GM12878 (cell line): ENCODE measurements at regions not wholly inside any gene's neighbourhood (a gene's known extent, or its start where the extent isn't known, plus 50 kb on each side); places are given as distances from the start of the nearest gene placed in this dataset.

ENCODE experiments used
- ATAC-seq: fragments of 200-7000 bp; cut with Tn5 transposase; 3 replicates; pipeline ENCODE4 v1.9.1; 2020; ENCODE audit warnings: mild to moderate bottlenecking, moderate library complexity
- BruUV-seq: library from RNA; stranded (reverse); fragments of 400-500 nt; replicated peaks from 2 replicates; lab custom pipeline; 2021; lab: Mats Ljungman, UMichigan
- CTCF ChIA-PET: fragments of 300-600 bp; sonication (Branson Sonifier 250); formaldehyde crosslinking; extraction: SDS; loops from one replicate; lab custom pipeline; 2021; ENCODE audit warnings: inconsistent platforms; lab: Yijun Ruan, JAX
- POLR2A ChIA-PET: fragments of 350-600 bp; formaldehyde crosslinking; extraction: SDS; loops from one replicate; lab custom pipeline; 2021; ENCODE audit warnings: inconsistent platforms; lab: Charles Lee
- RAD21 ChIA-PET: fragments of 300-600 bp; sonication (Branson Sonifier 250); formaldehyde crosslinking; loops from one replicate; lab custom pipeline; 2023; ENCODE audit warnings: antibody characterized with exemption; ENCODE audit not compliant: unreplicated experiment; lab: Charles Lee
- SMC1A ChIA-PET: fragments of 300-600 bp; sonication (Branson Sonifier 250); formaldehyde crosslinking; loops from one replicate; lab custom pipeline; 2023; ENCODE audit not compliant: unreplicated experiment, uncharacterized antibody; lab: Charles Lee
- DNase-seq: peaks from one replicate; pipeline ENCODE4 v3.0.0-alpha.2; 2011; ENCODE audit warnings: low read depth, low spot score
- FAIRE-seq: peaks from 3 replicates; lab custom pipeline; 2011; peaks lifted over from hg19 to GRCh38; lab: Jason Lieb, UNC
- H2AFZ ChIP-seq: 2 replicates; pipeline ENCODE4 v1.6.0; 2011; ENCODE audit warnings: low read depth, low read length, control low read depth; ENCODE audit not compliant: control insufficient read depth
- H3K27ac ChIP-seq: 2 replicates; pipeline ENCODE4 v1.5.1; 2011; ENCODE audit warnings: control low read depth; ENCODE audit not compliant: control insufficient read depth, insufficient read depth
- H3K27me3 ChIP-seq, 2 experiments: replicated peaks in 1 of 2; 2 replicates each; pipeline versions ENCODE4 v1.6.0 to v1.6.1; 2011; ENCODE audit warnings: low read length in 1 of 2; ENCODE audit not compliant: control insufficient read depth in 2 of 2, insufficient read depth in 2 of 2
- H3K36me3 ChIP-seq, 2 experiments: 2 replicates each; pipeline ENCODE4 v1.5.1; 2011; ENCODE audit warnings: low read length in 1 of 2; ENCODE audit not compliant: control insufficient read depth in 2 of 2, insufficient read depth in 2 of 2
- H3K4me1 ChIP-seq: 2 replicates; pipeline ENCODE4 v1.6.1; 2011; ENCODE audit warnings: mild to moderate bottlenecking, low read length, moderate library complexity, mixed read lengths; ENCODE audit not compliant: control insufficient read depth, insufficient read depth
- H3K4me2 ChIP-seq: 2 replicates; pipeline ENCODE4 v1.6.0; 2011; ENCODE audit warnings: control low read depth; ENCODE audit not compliant: control insufficient read depth, insufficient read depth
- H3K4me3 ChIP-seq: fragments of 200-600 bp; sonication (generic); 2 replicates; pipeline ENCODE4 v1.5.1; 2016
- H3K79me2 ChIP-seq: 2 replicates; pipeline ENCODE4 v1.6.0; 2011; ENCODE audit warnings: low read length; ENCODE audit not compliant: control insufficient read depth, insufficient read depth
- H3K9ac ChIP-seq: 2 replicates; pipeline ENCODE4 v1.8.0; 2011; ENCODE audit warnings: low read length, control low read depth, mixed read lengths; ENCODE audit not compliant: control insufficient read depth, insufficient read depth
- H3K9me3 ChIP-seq: replicated peaks from 3 replicates; pipeline ENCODE4 v1.5.1; 2011; ENCODE audit warnings: mild to moderate bottlenecking, low read length; ENCODE audit not compliant: control insufficient read depth, insufficient read depth
- H4K20me1 ChIP-seq: 2 replicates; pipeline ENCODE4 v1.6.0; 2011; ENCODE audit not compliant: control insufficient read depth, insufficient read depth
- CBX3 ChIP-seq: fragments of 200-600 bp; sonication (generic); IDR thresholded peaks from 2 replicates; pipeline ENCODE4 v1.6.1; 2016; ENCODE audit warnings: low read depth, borderline replicate concordance
- EED ChIP-seq: sonication (generic); IDR thresholded peaks from 2 replicates; pipeline ENCODE4 v1.6.1; 2016; ENCODE audit warnings: antibody characterized with exemption, low read depth
- ETV6 ChIP-seq, 2 experiments: fragments of 450-650 bp in 1 of 2; IDR thresholded peaks in 1 of 2; conservative IDR thresholded peaks in 1 of 2; 2 replicates each; pipeline ENCODE4 v1.6.1; 2014; ENCODE audit warnings: antibody characterized with exemption in 1 of 2, borderline replicate concordance in 1 of 2, low read depth in 1 of 2, mild to moderate bottlenecking in 1 of 2, moderate library complexity in 1 of 2
- JUNB ChIP-seq: IDR thresholded peaks from 2 replicates; pipeline ENCODE4 v1.6.1; 2016; ENCODE audit warnings: antibody characterized with exemption, mild to moderate bottlenecking
- NFIC ChIP-seq: IDR thresholded peaks from 2 replicates; pipeline ENCODE4 v1.6.1; 2012; ENCODE audit warnings: low read depth, mild to moderate bottlenecking, inconsistent platforms, low read length, moderate library complexity
- NFXL1 ChIP-seq: fragments of 450-650 bp; IDR thresholded peaks from 2 replicates; pipeline ENCODE4 v1.6.1; 2017; ENCODE audit warnings: antibody characterized with exemption, mild to moderate bottlenecking, borderline replicate concordance
- NFYA ChIP-seq: IDR thresholded peaks from 2 replicates; pipeline ENCODE4 v1.6.1; 2011; ENCODE audit warnings: low read depth, mild to moderate bottlenecking, low read length, improper control_type of control experiment, borderline replicate concordance
- NR2F1 ChIP-seq: fragments of 450-650 bp; conservative IDR thresholded peaks from 2 replicates; pipeline ENCODE4 v1.6.1; 2017; ENCODE audit warnings: mild to moderate bottlenecking
- SREBF2 ChIP-seq: IDR thresholded peaks from 2 replicates; pipeline ENCODE4 v1.6.1; 2012; ENCODE audit warnings: mild to moderate bottlenecking, low read length
- STAT3 ChIP-seq: IDR thresholded peaks from 2 replicates; pipeline ENCODE4 v1.6.1; 2011; ENCODE audit warnings: low read depth, low read length, improper control_type of control experiment
- TAF1 ChIP-seq: IDR thresholded peaks from 2 replicates; pipeline ENCODE4 v1.6.1; 2011; ENCODE audit warnings: mild to moderate bottlenecking, low read depth, low read length, borderline replicate concordance
- TARDBP ChIP-seq: IDR thresholded peaks from 2 replicates; pipeline ENCODE4 v1.6.1; 2016; ENCODE audit warnings: borderline replicate concordance
- TCF7 ChIP-seq: IDR thresholded peaks from 2 replicates; pipeline ENCODE4 v1.6.1; 2014; ENCODE audit warnings: antibody characterized with exemption, borderline replicate concordance
- ZNF384 ChIP-seq: IDR thresholded peaks from 2 replicates; pipeline ENCODE4 v1.6.1; 2012; ENCODE audit warnings: low read depth, mild to moderate bottlenecking, low read length, improper control_type of control experiment, borderline replicate concordance
- WGBS: methylation state at CpG from one replicate; pipeline ENCODE4 v1.1.6; 2016; ENCODE audit warnings: low lambda C conversion rate; ENCODE audit not compliant: insufficient replicate concordance, insufficient coverage; ENCODE audit errors: missing lambda C conversion rate; 5-methylcytosine and 5-hydroxymethylcytosine counted together
- in situ Hi-C: fragments of 300-500 bp; cut with MboI; formaldehyde crosslinking; loops from 9 replicates; pipeline ENCODE4 v1.14.3; 2018; ENCODE audit warnings: mixed read lengths
- intact Hi-C: fragments of 100-400 bp; cut with micrococcal nuclease; formaldehyde crosslinking; loops from one replicate; pipeline ENCODE4 v1.14.2; 2022; ENCODE audit not compliant: unreplicated experiment
- TF ChIP-seq, protein P1 (sequence below): fragments of 450-650 bp; formaldehyde crosslinking; IDR thresholded peaks from 2 replicates; pipeline ENCODE4 v1.5.0; 2022; ENCODE audit warnings: mild to moderate bottlenecking, missing genetic modification characterization
- TF ChIP-seq, protein P2 (sequence below): fragments of 450-650 bp; IDR thresholded peaks from 2 replicates; pipeline ENCODE4 v1.6.1; 2018; ENCODE audit warnings: mild to moderate bottlenecking, low read depth, moderate library complexity; ENCODE audit not compliant: partially characterized antibody
- TF ChIP-seq, protein P3 (sequence below): fragments of 150-350 bp; IDR thresholded peaks from 2 replicates; pipeline ENCODE4 v1.6.1; 2014; ENCODE audit warnings: mild to moderate bottlenecking, low read depth, low read length

DNA sequence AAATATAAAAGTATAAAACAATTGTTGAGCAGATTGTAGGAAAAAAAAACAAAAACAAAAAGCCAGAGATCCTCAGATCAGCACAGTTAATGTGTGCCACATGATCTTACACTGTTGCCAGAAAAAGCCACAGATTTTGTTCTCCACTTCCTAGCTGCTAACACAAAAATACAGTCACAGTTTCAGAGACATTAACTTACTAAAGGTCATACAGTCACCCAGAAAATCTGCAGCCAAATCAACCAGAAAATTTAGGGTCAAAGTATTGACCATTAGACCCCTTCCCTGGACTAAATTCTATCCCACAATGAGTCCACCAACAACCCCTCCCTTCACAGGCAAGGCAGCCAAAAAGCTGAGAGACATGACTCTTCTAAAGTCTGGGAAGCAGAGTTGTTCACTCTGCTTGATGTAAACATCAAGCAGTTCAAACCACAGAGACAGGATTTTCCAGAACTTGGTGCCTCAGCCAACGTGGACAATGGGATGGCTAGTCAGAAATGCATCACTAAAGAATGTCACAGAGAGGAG lies 59.1 kb downstream of the SST start (continued):
- TF ChIP-seq, protein P1, sequence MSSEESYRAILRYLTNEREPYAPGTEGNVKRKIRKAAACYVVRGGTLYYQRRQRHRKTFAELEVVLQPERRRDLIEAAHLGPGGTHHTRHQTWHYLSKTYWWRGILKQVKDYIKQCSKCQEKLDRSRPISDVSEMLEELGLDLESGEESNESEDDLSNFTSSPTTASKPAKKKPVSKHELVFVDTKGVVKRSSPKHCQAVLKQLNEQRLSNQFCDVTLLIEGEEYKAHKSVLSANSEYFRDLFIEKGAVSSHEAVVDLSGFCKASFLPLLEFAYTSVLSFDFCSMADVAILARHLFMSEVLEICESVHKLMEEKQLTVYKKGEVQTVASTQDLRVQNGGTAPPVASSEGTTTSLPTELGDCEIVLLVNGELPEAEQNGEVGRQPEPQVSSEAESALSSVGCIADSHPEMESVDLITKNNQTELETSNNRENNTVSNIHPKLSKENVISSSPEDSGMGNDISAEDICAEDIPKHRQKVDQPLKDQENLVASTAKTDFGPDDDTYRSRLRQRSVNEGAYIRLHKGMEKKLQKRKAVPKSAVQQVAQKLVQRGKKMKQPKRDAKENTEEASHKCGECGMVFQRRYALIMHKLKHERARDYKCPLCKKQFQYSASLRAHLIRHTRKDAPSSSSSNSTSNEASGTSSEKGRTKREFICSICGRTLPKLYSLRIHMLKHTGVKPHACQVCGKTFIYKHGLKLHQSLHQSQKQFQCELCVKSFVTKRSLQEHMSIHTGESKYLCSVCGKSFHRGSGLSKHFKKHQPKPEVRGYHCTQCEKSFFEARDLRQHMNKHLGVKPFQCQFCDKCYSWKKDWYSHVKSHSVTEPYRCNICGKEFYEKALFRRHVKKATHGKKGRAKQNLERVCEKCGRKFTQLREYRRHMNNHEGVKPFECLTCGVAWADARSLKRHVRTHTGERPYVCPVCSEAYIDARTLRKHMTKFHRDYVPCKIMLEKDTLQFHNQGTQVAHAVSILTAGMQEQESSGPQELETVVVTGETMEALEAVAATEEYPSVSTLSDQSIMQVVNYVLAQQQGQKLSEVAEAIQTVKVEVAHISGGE: no peak
- no peak for TF ChIP-seq ZNF384
- TF ChIP-seq ETV6 (conservative IDR thresholded peaks at IDR 0.05 in 1 of 2, IDR thresholded peaks at IDR 0.05 in 1 of 2; ENCODE audit: borderline replicate concordance in 1 of 2, low read depth in 1 of 2): no peak
- TF ChIP-seq CBX3: no peak
- no peak for TF ChIP-seq EED
- no peak for TF ChIP-seq NFYA
- no peak for TF ChIP-seq NFIC
- no peak for TF ChIP-seq JUNB
- no peak for TF ChIP-seq NFXL1
- TF ChIP-seq STAT3: no peak

DNA sequence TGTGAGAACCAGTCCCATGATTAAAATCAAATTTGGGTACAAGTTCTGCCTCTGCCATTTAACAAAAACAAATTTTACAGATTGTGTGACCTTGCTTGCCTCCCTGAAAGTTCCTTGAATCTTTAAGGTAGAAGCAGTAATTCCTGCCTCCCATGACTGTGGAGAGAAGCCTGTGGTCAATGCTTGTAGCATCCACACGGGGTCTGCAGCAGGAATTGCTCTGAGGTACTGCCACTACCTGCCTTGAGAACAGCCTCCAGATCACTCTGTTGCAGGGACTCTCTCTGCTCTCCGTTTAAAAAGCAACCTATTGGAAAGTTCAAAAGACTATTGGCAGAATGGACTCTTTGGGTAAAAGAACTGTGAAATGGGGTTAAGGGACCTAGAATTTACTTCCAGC lies 75.9 kb downstream of the SST start:
- FAIRE-seq: no peak
- intact Hi-C loops: no loop called here
- SMC1A ChIA-PET: interaction anchor here (1.2 to 1.8 kb wide), 2 partner anchors 9 to 22 kb away, joined by 4 read pairs; no protein-coding TSS in a partner anchor
- no peak overlapping the region for H3K4me3 ChIP-seq
- POLR2A ChIA-PET: no interaction called here
- H3K27ac ChIP-seq: no peak overlapping the region
- no peaks in the 10 kb centered on the region for H4K20me1 ChIP-seq
- H3K4me1 ChIP-seq: no peaks in the 10 kb centered on the region
- H3K27me3 ChIP-seq: peaks cover 0 to 1% of the 10 kb centered on the region in 2 experiments; a peak in 1 of 4 replicates
- no peaks in the 10 kb centered on the region for H3K9me3 ChIP-seq
- WGBS: 15% methylated on average over 2 of the region's 2 CpGs
- no peak for ATAC-seq
- CTCF ChIA-PET: interaction anchor here (1.1 kb wide), 1 partner anchor 13 kb away, joined by 3 read pairs; no protein-coding TSS in a partner anchor
- H3K79me2 ChIP-seq: no peaks in the 10 kb centered on the region
- H3K4me2 ChIP-seq: no peak overlapping the region
- H3K36me3 ChIP-seq: no peaks in the 10 kb centered on the region
- DNase-seq: no peak
- no peak overlapping the region for H2AFZ ChIP-seq
- no peak overlapping the region for H3K9ac ChIP-seq
- no TSS peak for BruUV-seq
- RAD21 ChIA-PET: no interaction called here
- in situ Hi-C loops: no loop called here
- TF ChIP-seq TCF7: no peak
- TF ChIP-seq TARDBP: no peak
- TF ChIP-seq, protein P2, sequence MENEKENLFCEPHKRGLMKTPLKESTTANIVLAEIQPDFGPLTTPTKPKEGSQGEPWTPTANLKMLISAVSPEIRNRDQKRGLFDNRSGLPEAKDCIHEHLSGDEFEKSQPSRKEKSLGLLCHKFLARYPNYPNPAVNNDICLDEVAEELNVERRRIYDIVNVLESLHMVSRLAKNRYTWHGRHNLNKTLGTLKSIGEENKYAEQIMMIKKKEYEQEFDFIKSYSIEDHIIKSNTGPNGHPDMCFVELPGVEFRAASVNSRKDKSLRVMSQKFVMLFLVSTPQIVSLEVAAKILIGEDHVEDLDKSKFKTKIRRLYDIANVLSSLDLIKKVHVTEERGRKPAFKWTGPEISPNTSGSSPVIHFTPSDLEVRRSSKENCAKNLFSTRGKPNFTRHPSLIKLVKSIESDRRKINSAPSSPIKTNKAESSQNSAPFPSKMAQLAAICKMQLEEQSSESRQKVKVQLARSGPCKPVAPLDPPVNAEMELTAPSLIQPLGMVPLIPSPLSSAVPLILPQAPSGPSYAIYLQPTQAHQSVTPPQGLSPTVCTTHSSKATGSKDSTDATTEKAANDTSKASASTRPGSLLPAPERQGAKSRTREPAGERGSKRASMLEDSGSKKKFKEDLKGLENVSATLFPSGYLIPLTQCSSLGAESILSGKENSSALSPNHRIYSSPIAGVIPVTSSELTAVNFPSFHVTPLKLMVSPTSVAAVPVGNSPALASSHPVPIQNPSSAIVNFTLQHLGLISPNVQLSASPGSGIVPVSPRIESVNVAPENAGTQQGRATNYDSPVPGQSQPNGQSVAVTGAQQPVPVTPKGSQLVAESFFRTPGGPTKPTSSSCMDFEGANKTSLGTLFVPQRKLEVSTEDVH: no peak
- TF ChIP-seq SREBF2: no peak
- TF ChIP-seq TAF1: no peak
- no peak for TF ChIP-seq NR2F1
- TF ChIP-seq, protein P3, sequence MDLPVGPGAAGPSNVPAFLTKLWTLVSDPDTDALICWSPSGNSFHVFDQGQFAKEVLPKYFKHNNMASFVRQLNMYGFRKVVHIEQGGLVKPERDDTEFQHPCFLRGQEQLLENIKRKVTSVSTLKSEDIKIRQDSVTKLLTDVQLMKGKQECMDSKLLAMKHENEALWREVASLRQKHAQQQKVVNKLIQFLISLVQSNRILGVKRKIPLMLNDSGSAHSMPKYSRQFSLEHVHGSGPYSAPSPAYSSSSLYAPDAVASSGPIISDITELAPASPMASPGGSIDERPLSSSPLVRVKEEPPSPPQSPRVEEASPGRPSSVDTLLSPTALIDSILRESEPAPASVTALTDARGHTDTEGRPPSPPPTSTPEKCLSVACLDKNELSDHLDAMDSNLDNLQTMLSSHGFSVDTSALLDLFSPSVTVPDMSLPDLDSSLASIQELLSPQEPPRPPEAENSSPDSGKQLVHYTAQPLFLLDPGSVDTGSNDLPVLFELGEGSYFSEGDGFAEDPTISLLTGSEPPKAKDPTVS: no peak
